GM13977 (cell line): ENCODE measurements at regions not wholly inside any gene's neighbourhood (a gene's known extent, or its start where the extent isn't known, plus 50 kb on each side); places are given as distances from the start of the nearest gene placed in this dataset.

ENCODE experiments used
- DNase-seq: peaks from one replicate; pipeline ENCODE4 v3.0.0; 2012; ENCODE audit warnings: low spot score
- in situ Hi-C: fragments of 300-500 bp; cut with MboI; formaldehyde crosslinking; loops from one replicate; pipeline ENCODE4 v1.12.0; 2022; ENCODE audit warnings: low sequenced_read_pairs, low pct_unique_long_range_greater_than_20kb, mixed read lengths, inconsistent platforms; ENCODE audit not compliant: unreplicated experiment
- TF ChIP-seq, protein P1 (sequence below): IDR thresholded peaks from 2 replicates; pipeline ENCODE4 v1.5.1; 2012; ENCODE audit warnings: mild to moderate bottlenecking, control low read depth; ENCODE audit not compliant: insufficient read depth; ENCODE audit errors: extremely low read depth, missing control alignments

DNA sequence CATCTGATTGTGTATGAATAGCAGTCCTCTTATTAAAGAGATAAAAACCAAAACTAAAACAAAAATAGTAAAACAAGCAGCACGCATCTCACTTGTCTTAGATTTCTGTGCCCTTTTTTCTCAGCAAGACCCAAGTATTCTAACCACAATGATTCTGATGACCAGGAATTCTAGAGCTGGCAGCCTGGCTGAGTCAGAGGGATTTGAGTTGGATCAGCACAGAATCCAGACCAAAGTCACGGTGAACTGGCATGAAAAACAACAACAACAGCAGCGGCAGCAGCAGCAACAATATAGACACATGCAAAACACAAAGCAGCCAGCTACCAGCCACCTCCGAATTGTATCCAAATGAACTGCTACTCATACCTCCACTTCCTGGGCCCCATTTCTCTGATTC is 360.5 kb downstream of the KCNRG start:
- DNase-seq = no peak
- in situ Hi-C loops = no loop called here
- TF ChIP-seq, protein P1, sequence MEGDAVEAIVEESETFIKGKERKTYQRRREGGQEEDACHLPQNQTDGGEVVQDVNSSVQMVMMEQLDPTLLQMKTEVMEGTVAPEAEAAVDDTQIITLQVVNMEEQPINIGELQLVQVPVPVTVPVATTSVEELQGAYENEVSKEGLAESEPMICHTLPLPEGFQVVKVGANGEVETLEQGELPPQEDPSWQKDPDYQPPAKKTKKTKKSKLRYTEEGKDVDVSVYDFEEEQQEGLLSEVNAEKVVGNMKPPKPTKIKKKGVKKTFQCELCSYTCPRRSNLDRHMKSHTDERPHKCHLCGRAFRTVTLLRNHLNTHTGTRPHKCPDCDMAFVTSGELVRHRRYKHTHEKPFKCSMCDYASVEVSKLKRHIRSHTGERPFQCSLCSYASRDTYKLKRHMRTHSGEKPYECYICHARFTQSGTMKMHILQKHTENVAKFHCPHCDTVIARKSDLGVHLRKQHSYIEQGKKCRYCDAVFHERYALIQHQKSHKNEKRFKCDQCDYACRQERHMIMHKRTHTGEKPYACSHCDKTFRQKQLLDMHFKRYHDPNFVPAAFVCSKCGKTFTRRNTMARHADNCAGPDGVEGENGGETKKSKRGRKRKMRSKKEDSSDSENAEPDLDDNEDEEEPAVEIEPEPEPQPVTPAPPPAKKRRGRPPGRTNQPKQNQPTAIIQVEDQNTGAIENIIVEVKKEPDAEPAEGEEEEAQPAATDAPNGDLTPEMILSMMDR = no peak

DNA sequence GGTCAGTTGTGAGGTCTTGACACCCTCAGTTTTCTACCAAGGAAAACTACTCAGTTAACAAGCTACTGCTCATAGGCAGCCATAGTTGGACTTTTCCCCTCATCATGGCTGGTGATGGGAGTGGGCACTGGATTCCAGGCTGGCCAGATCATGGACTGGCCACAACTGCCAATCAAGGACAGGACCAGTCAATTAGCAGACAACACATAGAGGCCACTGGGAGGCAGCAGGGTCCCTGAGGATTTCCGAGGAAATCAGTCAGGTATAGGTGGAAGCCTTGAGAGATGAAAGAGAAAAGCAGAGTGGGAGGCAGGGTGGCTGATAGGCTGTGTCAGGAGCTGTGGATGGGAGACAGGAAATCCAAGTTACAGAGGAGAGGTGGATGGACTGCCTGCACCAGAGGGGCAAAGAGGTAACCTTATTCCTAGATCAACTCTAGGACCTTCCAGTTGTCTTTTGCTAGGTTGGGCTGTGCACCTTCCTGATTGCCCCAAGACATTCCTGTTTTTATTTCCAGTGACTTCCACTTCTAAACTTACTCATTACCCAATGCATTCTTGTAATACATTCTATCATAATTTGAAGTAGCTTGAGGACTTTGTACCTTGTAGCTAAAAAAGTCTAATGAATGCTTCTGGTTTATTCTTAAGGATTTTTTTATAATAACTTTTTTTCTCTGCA is 361.8 kb downstream of the KCNRG start:
- TF ChIP-seq, protein P1 = no peak
- in situ Hi-C loops = no loop called here
- no peak for DNase-seq

DNA sequence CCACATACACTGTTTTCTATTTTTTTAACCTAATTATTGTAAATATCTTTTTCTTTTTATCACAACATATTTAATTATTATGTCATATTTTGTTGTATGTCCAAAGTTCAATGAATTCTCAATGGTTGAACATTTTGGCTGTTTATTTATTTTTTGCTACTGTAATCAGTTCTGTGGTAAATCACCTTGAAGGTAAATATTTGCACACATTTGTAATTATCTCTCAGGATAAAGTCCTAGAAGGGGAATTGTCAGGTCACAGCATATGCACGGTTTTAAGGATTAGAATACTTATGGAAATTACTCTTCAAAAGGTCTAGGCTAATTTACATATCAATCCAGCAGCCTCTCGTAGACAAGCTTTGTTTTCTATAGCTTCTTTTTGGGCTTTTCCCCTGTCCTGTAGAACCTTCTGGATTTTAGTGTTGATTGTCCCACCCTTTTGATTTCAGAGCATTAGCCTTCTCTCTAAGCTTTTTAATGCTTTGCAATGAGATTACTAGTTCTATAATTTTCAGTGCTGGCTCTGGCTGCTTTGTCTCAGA is 362.6 kb downstream of the KCNRG start:
- in situ Hi-C loops = no loop called here
- TF ChIP-seq, protein P1 = no peak
- no peak for DNase-seq

GRCh38 chr13:50378509-50379044 is 363.3 kb downstream of the KCNRG start:
- in situ Hi-C loops = no loop called here
- TF ChIP-seq, protein P1 = no peak
- no peak for DNase-seq

- in situ Hi-C loops = no loop called here
- TF ChIP-seq, protein P1 = no peak
- no peak for DNase-seq
Observed at GRCh38 chr13:50379584-50379983, 364.3 kb downstream of the KCNRG start.

- no peak for DNase-seq
- in situ Hi-C loops = no loop called here
- TF ChIP-seq, protein P1 = no peak
Observed at GRCh38 chr13:50380905-50381304, 365.7 kb downstream of the KCNRG start.
